ENCODE measurements at regions not wholly inside any gene's neighbourhood (a gene's known extent, or its start where the extent isn't known, plus 50 kb on each side); places are given as distances from the start of the nearest gene placed in this dataset.

DNA sequence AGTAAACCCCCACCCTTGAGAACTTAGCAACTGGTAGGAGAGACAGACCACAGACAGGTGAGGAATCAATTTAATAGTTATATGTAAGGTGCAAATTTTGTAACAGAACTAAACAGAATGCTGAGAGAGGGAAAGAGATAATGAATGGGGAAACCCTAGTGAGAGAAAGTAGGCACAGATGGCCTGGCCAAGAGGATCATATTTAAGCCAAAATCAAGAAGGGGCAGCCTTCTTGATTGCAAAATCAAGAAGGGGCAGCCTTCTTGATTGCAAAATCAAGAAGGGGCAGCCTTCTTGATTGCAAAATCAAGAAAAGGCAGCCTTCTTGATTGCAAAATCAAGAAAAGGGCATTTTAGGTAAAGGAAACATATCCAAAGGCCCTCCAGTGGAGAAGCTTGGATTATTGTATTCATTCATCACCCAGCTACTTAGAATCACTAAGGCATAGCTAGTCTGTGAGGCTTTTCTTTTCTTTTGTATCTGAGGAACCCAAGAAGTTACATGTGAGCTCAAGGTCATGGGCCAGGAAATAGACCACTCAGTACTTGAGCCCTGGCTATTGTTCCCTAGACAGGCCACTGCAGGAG lies 190.6 kb downstream of the CYLD start:
- H3K27me3 Mint-ChIP-seq (ENCODE audit: low read depth), result no peaks in the 10 kb centered on the region
- no peak for DNase-seq (ENCODE audit: low spot score)
- H3K4me1 Mint-ChIP-seq (ENCODE audit: low read depth), result no peaks in the 10 kb centered on the region
- H3K4me3 Mint-ChIP-seq, result no peak overlapping the region
- H3K27ac Mint-ChIP-seq, result no peak overlapping the region
- H3K9me3 Mint-ChIP-seq, result no peaks in the 10 kb centered on the region
- H3K36me3 Mint-ChIP-seq (ENCODE audit: low read depth), result no peaks in the 10 kb centered on the region

DNA sequence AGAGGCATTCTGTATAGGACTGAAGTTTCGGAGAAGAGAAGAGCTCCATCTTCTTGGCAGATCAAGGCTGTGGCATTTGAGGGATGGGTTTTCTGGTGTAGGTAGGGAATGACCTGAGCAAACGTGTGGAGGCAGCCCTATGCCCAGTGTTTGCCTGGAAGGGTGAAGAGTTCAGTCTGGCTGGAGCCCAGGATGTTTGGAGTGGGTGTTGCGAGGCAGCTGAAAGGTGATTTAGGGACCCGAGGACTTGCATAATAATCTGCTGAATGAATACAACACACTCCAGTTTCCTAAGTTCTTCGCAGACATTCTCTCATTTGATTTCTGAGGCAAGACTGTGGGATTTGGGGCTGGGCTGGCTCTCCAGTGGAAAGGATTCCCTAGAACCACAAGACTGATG lies 186.2 kb downstream of the CYLD start:
- Mint-ChIP-seq H3K4me3 (no peak overlapping the region), H3K36me3 (ENCODE audit: low read depth) (no peaks in the 10 kb centered on the region)

DNA sequence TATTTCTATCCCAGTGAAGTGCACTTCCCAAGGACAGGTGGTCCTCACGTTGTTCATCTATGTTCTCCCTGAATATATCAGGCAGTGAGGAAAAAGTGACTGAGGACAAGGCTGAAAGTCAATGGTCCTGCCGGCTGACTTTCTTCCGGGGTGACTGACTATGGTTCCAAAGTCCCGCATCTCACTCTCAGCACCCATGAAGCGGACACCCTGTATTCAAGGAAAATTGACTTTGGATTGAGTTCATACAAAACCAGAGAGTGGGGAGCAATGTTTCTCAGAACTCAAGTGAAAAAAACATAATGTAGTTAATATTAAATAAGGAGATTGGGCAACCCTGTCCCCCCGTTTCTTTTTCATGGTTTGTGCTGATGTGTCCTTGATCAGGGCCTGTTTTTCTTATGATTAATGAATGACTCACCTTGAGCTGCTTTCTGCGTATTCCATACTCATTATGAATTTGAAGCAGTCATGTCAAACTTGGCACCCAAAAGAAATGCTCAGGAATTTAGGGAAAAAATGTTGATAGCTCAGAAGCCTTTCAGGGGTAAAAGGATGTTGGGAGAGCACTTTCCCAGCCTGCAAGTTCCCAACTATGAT lies 184.0 kb downstream of the CYLD start:
- H3K27ac Mint-ChIP-seq, result no peak overlapping the region
- H3K4me1 Mint-ChIP-seq (ENCODE audit: low read depth), result no peaks in the 10 kb centered on the region
- H3K4me3 Mint-ChIP-seq, result no peak overlapping the region
- H3K36me3 Mint-ChIP-seq (ENCODE audit: low read depth), result no peaks in the 10 kb centered on the region
- H3K9me3 Mint-ChIP-seq, result no peaks in the 10 kb centered on the region
- no peaks in the 10 kb centered on the region for H3K27me3 Mint-ChIP-seq (ENCODE audit: low read depth)
- DNase-seq (ENCODE audit: low spot score), result no peak

More for the DNA sequence above, 186.2 kb downstream of the CYLD start:
- Mint-ChIP-seq H3K27me3 (ENCODE audit: low read depth) (no peaks in the 10 kb centered on the region), H3K27ac (no peak overlapping the region), H3K4me1 (ENCODE audit: low read depth) (no peaks in the 10 kb centered on the region), H3K9me3 (no peaks in the 10 kb centered on the region)
- DNase-seq (ENCODE audit: low spot score), result no peak

DNA sequence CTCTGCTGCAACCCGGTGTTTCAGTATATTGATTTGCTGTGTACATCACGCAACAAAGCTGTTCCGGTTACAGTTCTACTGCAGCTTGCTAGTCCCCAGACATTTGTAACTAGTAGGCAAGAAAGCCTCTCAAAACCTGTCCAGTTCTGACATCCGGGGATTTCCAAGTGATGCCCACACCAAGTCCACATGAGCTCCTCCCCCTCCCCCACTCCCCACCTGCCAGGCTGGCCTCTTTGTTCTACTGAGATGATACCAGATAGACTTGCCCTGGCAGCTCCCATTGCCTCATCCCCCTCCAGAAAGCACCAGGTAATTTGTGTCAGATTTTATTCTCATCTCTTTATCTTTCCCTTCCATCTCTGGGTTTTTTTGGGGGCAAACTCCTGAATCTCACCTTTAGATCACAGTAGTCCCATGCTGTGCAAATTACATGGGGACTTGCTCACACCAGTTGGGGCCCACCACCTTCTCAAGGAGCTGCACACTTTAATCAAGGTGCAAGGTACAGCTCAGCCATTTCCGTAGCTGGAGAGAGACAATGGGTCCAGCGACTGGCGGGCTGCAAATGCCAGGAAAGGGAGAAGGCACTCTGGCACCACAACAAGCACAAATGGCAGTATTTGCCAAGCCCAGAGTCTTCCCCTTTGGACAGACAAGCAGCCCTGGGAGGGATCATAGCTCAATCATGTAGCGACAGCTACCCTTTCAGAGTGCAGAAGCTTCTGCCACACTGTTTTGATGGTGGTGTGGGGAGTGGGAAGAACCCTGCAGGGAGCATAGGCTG lies 183.1 kb downstream of the CYLD start:
- no peak for DNase-seq (ENCODE audit: low spot score)
- no peak overlapping the region for H3K27ac Mint-ChIP-seq
- no peaks in the 10 kb centered on the region for H3K4me1 Mint-ChIP-seq (ENCODE audit: low read depth)
- H3K9me3 Mint-ChIP-seq, result no peaks in the 10 kb centered on the region
- H3K27me3 Mint-ChIP-seq (ENCODE audit: low read depth), result no peaks in the 10 kb centered on the region
- H3K36me3 Mint-ChIP-seq (ENCODE audit: low read depth), result no peaks in the 10 kb centered on the region
- no peak overlapping the region for H3K4me3 Mint-ChIP-seq

DNA sequence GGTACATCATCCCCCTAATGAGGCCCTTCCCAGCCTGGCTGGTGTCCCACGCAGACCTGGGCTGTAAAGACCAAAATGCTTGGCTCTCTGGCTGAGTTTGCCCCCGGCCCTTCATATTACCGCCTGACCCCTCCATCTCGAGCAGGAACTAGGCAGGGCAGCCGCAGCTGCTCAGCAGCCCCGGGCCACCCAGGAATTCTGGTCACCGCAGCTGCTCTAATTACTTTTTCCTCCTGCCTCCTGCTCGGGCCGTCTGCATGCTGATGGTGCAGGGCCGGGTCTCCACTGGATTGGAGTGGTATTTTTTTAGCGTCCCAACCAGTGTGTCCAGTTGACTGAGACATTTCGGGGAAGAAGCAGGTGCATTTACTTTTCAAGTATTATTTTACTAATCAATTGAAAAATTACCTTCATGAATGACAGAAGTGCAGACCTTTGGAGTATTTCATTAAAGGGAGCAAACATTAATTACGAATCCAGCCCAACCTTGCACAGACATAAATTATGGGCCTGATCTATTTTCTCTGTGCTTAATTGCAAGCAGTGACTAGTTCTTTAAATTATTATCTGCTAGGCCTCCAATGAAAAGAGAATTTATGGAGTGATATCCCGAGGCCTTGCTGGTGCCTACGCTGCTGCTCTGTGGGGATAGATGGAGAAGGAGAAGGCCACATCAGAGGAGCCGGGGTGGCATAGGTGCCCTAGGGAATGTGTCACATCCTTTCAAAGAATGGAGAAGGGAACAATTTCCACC lies 176.2 kb downstream of the CYLD start:
- H3K27ac Mint-ChIP-seq, result no peak overlapping the region
- no peaks in the 10 kb centered on the region for H3K36me3 Mint-ChIP-seq (ENCODE audit: low read depth)
- no peak overlapping the region for H3K4me3 Mint-ChIP-seq
- H3K9me3 Mint-ChIP-seq, result no peaks in the 10 kb centered on the region
- H3K4me1 Mint-ChIP-seq (ENCODE audit: low read depth), result no peaks in the 10 kb centered on the region
- no peak for DNase-seq (ENCODE audit: low spot score)
- H3K27me3 Mint-ChIP-seq (ENCODE audit: low read depth), result no peaks in the 10 kb centered on the region

DNA sequence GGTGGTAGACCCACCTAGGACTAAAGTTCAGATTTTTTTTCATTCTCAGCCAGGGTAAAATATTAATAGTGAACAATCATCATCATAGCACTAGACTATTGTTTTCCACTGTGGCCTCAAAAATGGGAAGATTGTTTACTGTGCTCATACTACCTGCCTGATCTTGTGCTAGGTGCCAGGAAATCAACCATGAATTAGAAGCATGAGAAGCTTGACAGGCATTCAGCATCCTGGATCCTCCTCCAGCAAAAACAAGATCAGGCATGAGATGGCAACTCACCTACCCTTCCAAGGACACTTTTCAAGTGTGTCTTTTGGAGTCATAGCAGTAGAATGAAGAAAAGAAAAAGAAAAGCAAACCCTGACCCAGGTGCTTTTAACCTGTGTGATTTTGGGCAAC lies 174.2 kb downstream of the CYLD start:
- H3K4me3 Mint-ChIP-seq, result no peak overlapping the region
- H3K9me3 Mint-ChIP-seq, result no peaks in the 10 kb centered on the region
- H3K27me3 Mint-ChIP-seq (ENCODE audit: low read depth), result no peaks in the 10 kb centered on the region
- no peaks in the 10 kb centered on the region for H3K4me1 Mint-ChIP-seq (ENCODE audit: low read depth)
- no peak for DNase-seq (ENCODE audit: low spot score)
- no peak overlapping the region for H3K27ac Mint-ChIP-seq
- H3K36me3 Mint-ChIP-seq (ENCODE audit: low read depth), result no peaks in the 10 kb centered on the region

DNA sequence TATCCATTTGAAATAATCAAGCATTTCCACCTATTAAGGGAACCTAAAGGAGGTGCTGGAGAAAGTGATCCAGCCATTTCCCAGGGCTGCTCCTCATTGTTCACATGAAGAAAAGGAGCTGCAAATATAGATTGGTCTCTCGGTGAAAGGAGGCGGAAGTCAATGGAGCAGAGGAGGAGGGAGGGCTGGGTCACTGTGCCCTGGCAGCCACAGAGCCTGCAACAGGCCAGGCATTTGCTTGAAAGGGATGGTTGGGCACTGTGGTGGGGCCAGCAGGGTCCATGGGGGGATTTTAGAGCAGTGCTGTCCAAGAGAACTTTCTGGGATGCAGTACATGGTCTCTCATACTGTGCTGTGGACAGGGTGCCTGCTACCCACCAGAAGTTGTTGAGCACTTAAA lies 173.2 kb downstream of the CYLD start:
- Mint-ChIP-seq H3K36me3 (ENCODE audit: low read depth) (no peaks in the 10 kb centered on the region), H3K27me3 (ENCODE audit: low read depth) (no peaks in the 10 kb centered on the region)

DNA sequence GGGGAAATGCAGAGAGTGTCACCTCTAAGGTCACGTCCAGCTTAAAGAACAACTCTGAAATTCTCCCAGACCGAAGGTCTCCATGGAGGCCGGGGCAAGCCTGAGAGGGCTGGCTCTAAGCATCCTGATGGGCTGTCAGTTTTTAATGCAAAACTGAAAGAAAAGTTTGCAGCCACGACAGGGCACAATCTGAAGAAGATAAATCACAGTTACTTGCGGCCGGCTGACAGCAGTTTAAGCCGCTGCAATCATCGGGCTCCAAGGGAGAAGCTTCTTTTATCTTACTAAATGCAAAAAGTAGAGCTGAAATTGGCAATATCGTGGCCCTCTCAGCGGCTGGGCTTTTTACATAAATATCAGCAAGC lies 168.8 kb downstream of the CYLD start:
- DNase-seq (ENCODE audit: low spot score), result no peak
- no peaks in the 10 kb centered on the region for H3K4me1 Mint-ChIP-seq (ENCODE audit: low read depth)
- no peaks in the 10 kb centered on the region for H3K9me3 Mint-ChIP-seq
- H3K4me3 Mint-ChIP-seq, result no peak overlapping the region
- H3K27me3 Mint-ChIP-seq (ENCODE audit: low read depth), result no peaks in the 10 kb centered on the region
- H3K36me3 Mint-ChIP-seq (ENCODE audit: low read depth), result no peaks in the 10 kb centered on the region
- no peak overlapping the region for H3K27ac Mint-ChIP-seq

More for the DNA sequence above, 173.2 kb downstream of the CYLD start:
- no peak for DNase-seq (ENCODE audit: low spot score)
- H3K4me3 Mint-ChIP-seq, result no peak overlapping the region
- no peak overlapping the region for H3K27ac Mint-ChIP-seq
- no peaks in the 10 kb centered on the region for H3K4me1 Mint-ChIP-seq (ENCODE audit: low read depth)
- no peaks in the 10 kb centered on the region for H3K9me3 Mint-ChIP-seq

DNA sequence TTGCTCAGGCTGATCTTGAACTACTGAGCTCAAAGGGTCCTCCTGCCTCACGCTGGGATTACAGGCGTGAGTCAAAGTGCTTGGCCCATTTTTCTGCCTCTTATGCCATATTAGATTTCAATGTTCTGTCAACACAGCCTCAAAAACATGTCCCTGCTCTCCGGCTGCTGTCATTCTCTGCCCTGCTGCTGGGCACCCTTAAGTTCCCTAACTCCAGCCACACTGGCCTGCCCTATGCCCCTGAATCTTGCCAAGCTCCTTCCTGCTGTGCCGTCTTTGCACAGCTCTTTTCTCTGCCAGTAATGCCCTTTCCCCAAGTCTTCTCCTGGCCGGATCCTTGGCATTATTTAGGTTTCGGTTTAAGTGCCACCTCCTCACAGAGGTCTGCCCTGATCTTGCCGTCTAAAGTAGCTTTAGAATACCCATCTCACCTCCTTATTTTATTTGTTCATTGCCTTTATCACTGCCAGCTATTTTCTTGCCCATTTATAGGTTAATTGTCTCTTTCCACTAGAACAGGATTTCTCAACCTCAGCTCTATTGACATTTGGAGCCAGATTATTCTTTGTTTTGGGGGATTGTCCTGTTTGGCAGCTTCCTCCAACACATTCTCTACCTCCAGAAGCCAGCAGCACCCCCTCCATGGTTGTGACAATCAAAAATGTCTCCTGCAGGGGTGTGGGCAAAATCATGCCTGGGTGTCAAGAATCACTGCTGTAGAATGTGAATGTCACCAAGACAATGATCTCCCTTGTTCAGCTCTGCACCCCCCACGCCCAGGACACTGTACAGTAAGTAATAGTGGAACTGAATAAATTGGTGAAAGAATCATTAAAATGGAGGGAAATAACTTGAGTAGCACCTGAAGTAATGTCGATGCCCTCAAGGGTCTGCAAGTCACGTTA lies 168.2 kb downstream of the CYLD start:
- H3K27me3 Mint-ChIP-seq (ENCODE audit: low read depth), result no peaks in the 10 kb centered on the region
- no peak overlapping the region for H3K27ac Mint-ChIP-seq
- no peak overlapping the region for H3K4me3 Mint-ChIP-seq
- H3K4me1 Mint-ChIP-seq (ENCODE audit: low read depth), result no peaks in the 10 kb centered on the region
- H3K9me3 Mint-ChIP-seq, result no peaks in the 10 kb centered on the region
- no peak for DNase-seq (ENCODE audit: low spot score)
- H3K36me3 Mint-ChIP-seq (ENCODE audit: low read depth), result no peaks in the 10 kb centered on the region

DNA sequence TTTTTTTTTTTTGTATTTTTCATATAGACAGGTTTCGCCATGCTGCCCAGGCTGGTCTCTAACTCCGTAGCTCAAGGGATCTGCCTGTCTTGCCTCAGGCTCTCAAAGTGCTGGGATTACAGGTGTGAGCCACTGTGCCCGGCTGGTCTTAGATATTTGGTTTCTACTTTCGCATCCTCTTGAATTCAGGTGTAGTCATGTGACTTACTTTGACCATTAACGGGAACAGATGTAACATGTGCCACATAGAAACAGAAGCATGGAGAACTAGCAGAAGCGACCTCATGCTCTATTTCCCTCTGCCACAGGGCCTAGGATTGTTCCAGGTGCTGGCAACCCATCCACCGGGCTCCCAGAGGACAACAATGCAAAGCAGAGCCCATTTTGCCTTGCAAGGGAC lies 166.6 kb downstream of the CYLD start:
- Mint-ChIP-seq H3K4me3 (no peak overlapping the region), H3K9me3 (no peaks in the 10 kb centered on the region)
- no peak for DNase-seq (ENCODE audit: low spot score)

DNA sequence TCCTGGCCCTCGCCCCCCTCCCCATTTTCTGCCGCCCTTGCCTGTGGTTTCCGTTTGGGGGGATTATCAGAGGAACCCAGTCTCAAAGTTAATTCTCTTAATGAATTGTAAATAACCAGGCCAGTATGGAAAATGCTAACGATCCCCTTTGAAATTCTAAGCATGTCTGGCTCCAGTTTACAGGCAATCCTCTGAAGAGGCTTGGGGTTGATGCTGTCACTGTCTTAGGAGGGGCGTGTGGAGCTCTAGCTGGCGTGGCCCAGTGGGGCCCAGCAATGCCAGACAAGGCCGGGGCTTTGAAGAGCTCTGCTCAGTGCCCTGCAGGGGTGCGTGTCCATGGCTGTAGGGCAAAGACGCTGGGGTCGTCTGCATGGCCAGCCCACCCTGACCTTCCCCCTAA lies 164.6 kb downstream of the CYLD start:
- Mint-ChIP-seq H3K27me3 (ENCODE audit: low read depth) (no peaks in the 10 kb centered on the region), H3K4me1 (ENCODE audit: low read depth) (no peaks in the 10 kb centered on the region), H3K27ac (no peak overlapping the region), H3K9me3 (no peaks in the 10 kb centered on the region), H3K4me3 (no peak overlapping the region), H3K36me3 (ENCODE audit: low read depth) (no peaks in the 10 kb centered on the region)
- no peak for DNase-seq (ENCODE audit: low spot score)

More for the DNA sequence above, 166.6 kb downstream of the CYLD start:
- no peaks in the 10 kb centered on the region for H3K27me3 Mint-ChIP-seq (ENCODE audit: low read depth)
- no peaks in the 10 kb centered on the region for H3K4me1 Mint-ChIP-seq (ENCODE audit: low read depth)
- H3K27ac Mint-ChIP-seq, result no peak overlapping the region
- no peaks in the 10 kb centered on the region for H3K36me3 Mint-ChIP-seq (ENCODE audit: low read depth)

DNA sequence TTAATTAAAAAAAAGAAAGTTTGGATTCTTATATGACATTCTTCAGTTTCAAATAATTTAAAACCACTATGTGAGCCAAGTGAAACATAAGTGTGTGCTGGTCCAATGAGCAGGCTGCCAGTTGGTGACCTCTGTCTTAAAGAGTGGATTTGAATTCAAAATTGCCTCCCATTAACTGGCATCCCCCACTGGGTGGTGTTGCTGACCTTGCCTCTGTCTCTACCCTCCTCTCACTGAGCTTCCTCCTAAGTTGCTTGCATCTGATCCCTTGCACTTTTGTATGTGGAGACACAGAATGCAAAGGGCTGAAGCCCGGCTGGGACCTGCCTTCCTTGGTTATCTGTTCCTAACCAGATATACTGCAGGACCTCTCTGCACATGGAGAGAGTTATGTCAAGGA lies 160.6 kb downstream of the CYLD start:
- no peak for DNase-seq (ENCODE audit: low spot score)
- Mint-ChIP-seq H3K27me3 (ENCODE audit: low read depth) (no peaks in the 10 kb centered on the region), H3K4me3 (no peak overlapping the region), H3K4me1 (ENCODE audit: low read depth) (no peaks in the 10 kb centered on the region), H3K36me3 (ENCODE audit: low read depth) (no peaks in the 10 kb centered on the region), H3K27ac (no peak overlapping the region), H3K9me3 (no peaks in the 10 kb centered on the region)

DNA sequence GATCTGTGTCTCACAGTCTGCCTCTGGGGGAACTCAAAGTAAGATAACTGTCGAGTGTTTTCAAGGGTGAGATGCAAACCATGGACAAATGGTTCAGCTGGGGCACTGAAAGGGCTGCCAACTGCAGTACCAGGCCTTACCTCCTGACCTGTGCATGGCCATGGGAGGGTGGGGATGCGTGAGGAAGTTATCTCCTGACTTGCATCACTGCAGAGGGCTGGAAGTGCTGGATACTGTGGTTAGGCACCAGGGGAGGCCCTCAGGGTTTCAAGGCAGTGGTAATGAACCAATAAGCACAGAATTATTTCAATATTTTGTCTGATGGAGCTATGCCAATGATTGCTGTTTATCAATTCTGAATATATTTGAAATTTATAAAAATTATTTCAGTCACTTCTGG lies 159.2 kb downstream of the CYLD start:
- Mint-ChIP-seq H3K4me3 (no peak overlapping the region), H3K9me3 (no peaks in the 10 kb centered on the region), H3K36me3 (ENCODE audit: low read depth) (no peaks in the 10 kb centered on the region), H3K27ac (no peak overlapping the region), H3K4me1 (ENCODE audit: low read depth) (no peaks in the 10 kb centered on the region), H3K27me3 (ENCODE audit: low read depth) (no peaks in the 10 kb centered on the region)
- DNase-seq (ENCODE audit: low spot score), result no peak

All from T-helper 2 cell treated with Interferon-gamma antibody and Interleukin-4, amounts not matched to agents 5 μg/mL and 100 μg/mL, for 36 hours (primary cell).